Ovary (tissue), 7 donors: ENCODE measurements at regions not wholly inside any gene's neighbourhood (a gene's known extent, or its start where the extent isn't known, plus 50 kb on each side); places are given as distances from the start of the nearest gene placed in this dataset.

Experiments used
- DNase-seq, 5 donors: peaks; one replicate each; pipeline ENCODE4 v3.0.0-alpha.2; 2019 to 2020
- H3K27ac ChIP-seq, 2 donors: fragments of 200-600 bp; one replicate each; pipeline versions ENCODE4 v1.5.1 to v1.8.0; 2019 to 2022
- H3K27me3 ChIP-seq: fragments of 200-600 bp; one replicate; pipeline ENCODE4 v1.8.0; 2022
- H3K36me3 ChIP-seq: fragments of 200-600 bp; sonication (generic); one replicate; pipeline ENCODE4 v1.5.1; 2019
- H3K4me1 ChIP-seq: one replicate; pipeline ENCODE4 v1.8.1; 2013; ENCODE audit warnings: mild to moderate bottlenecking, moderate library complexity; ENCODE audit not compliant: insufficient read depth
- H3K4me3 ChIP-seq: fragments of 200-600 bp; sonication (generic); one replicate; pipeline ENCODE4 v1.5.1; 2017
- H3K9me3 ChIP-seq, 2 donors: fragments of 200-600 bp in 1 of 2; sonication (generic) in 1 of 2; one replicate each; pipeline versions ENCODE4 v1.5.1 to v1.8.1; 2013 to 2019; ENCODE audit warnings: mild to moderate bottlenecking in 1 of 2, moderate library complexity in 1 of 2
- CTCF ChIP-seq, 3 donors: fragments of 450-650 bp in 2 of 3; fragments of 200-600 bp in 1 of 3; IDR thresholded peaks; one replicate each; pipeline versions ENCODE4 v1.5.1 to v1.8.0; 2016 to 2022; ENCODE audit warnings: antibody characterized with exemption in 3 of 3, mild to moderate bottlenecking in 1 of 3
- EP300 ChIP-seq: sonication (generic); formaldehyde crosslinking; IDR thresholded peaks from one replicate; pipeline ENCODE4 v1.6.1; 2017; ENCODE audit warnings: antibody characterized with exemption
- POLR2A ChIP-seq: fragments of 450-650 bp; IDR thresholded peaks from one replicate; pipeline ENCODE4 v1.6.1; 2017; ENCODE audit warnings: antibody characterized with exemption, mild to moderate bottlenecking, moderate library complexity
- WGBS, 3 donors: extraction: QIAGEN DNeasy Blood & Tissue Kit in 1 of 3; methylation state at CpG; one replicate each; pipeline versions ENCODE4 v1.1.5 to v1.1.7; 2013 to 2017; 5-methylcytosine and 5-hydroxymethylcytosine counted together
- intact Hi-C, 4 donors: fragments of 100-400 bp; cut with DNase I; formaldehyde crosslinking; loops; one replicate each; pipeline versions ENCODE4 v1.11.0 to v1.15.1; 2022 to 2023
- donor health status: DM: no; HTN: no; CAD: no; lungs with moderate emphysema.
- donor health status: DM: no; HTN: no; CAD: no.
- donor health status: Bipolar disorder and iron deficiency.
- donor health status: DM: no; HTN: no; CAD: no.
- donor health status: DM: yes; HTN: yes; CAD: no.

- 91 to 98% (median 94%) methylated on average over 3 of the region's 3 CpGs for WGBS, 3 donors
- TF ChIP-seq EP300 (no peak), CTCF (IDR thresholded peaks at IDR 0.05) (no peak), POLR2A (no peak)
- no peaks in the 10 kb centered on the region for H3K27me3 ChIP-seq
Observed at GRCh38 chr3:106794442-106794841, 582.8 kb upstream of the CCDC54 start.

DNA sequence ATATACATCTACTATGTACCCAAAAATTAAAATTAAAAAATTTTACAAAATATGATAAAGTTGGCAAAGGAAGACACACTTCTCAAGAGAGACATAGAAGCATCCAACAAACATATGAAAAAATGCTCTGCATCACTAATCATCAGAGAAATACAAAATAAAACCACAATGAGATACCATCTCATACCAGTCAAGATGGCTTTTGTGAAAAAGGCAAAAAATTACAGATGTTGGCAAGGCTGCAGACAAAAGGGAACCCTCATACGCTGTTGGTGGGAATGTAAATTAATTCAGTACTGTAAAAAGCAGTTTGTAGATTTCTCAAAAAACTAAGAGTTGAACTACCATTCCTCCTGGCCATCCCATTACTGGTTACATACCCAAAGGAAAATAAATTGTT, 581.7 kb upstream of the CCDC54 start:
- Histone ChIP-seq H3K4me1 (no peaks in the 10 kb centered on the region), H3K4me3 (no peak overlapping the region), H3K27ac (no peak overlapping the region), H3K9me3 (no peaks in the 10 kb centered on the region), H3K36me3 (no peaks in the 10 kb centered on the region), H3K27me3 (no peaks in the 10 kb centered on the region)
- intact Hi-C loops: no loop called here
- 96 to 98% (median 98%) methylated on average over 1 of the region's 1 CpG for WGBS, 3 donors
- TF ChIP-seq POLR2A: no peak
- no peak for TF ChIP-seq EP300
- no peak for TF ChIP-seq CTCF (IDR thresholded peaks at IDR 0.05)
- no peak for DNase-seq

More at GRCh38 chr3:106794442-106794841, 582.8 kb upstream of the CCDC54 start:
- Histone ChIP-seq H3K36me3 (no peaks in the 10 kb centered on the region), H3K4me1 (no peaks in the 10 kb centered on the region), H3K4me3 (no peak overlapping the region), H3K9me3 (no peaks in the 10 kb centered on the region), H3K27ac (no peak overlapping the region)
- no peak for DNase-seq
- intact Hi-C loops: no loop called here

- Histone ChIP-seq H3K4me1 (no peaks in the 10 kb centered on the region), H3K27ac (no peak overlapping the region), H3K9me3 (no peaks in the 10 kb centered on the region), H3K4me3 (no peak overlapping the region), H3K27me3 (no peaks in the 10 kb centered on the region), H3K36me3 (no peaks in the 10 kb centered on the region)
- no peak for DNase-seq
- 97 to 99% (median 98%) methylated on average over 2 of the region's 2 CpGs for WGBS, 3 donors
- intact Hi-C loops: no loop called here
- TF ChIP-seq CTCF (IDR thresholded peaks at IDR 0.05) (no peak), POLR2A (no peak), EP300 (no peak)
Observed at GRCh38 chr3:106797461-106797860, 579.8 kb upstream of the CCDC54 start.

GRCh38 chr3:106805625-106806024, 571.6 kb upstream of the CCDC54 start:
- 88 to 100% (median 98%) methylated on average over 1 of the region's 1 CpG for WGBS, 3 donors
- Histone ChIP-seq H3K36me3 (no peaks in the 10 kb centered on the region), H3K9me3 (no peaks in the 10 kb centered on the region), H3K27ac (no peak overlapping the region), H3K4me3 (no peak overlapping the region), H3K27me3 (no peaks in the 10 kb centered on the region), H3K4me1 (peaks cover 2% of the 10 kb centered on the region)
- TF ChIP-seq CTCF (IDR thresholded peaks at IDR 0.05): no peak
- TF ChIP-seq POLR2A: no peak
- TF ChIP-seq EP300: no peak
- DNase-seq: no peak
- intact Hi-C loops: no loop called here

DNA sequence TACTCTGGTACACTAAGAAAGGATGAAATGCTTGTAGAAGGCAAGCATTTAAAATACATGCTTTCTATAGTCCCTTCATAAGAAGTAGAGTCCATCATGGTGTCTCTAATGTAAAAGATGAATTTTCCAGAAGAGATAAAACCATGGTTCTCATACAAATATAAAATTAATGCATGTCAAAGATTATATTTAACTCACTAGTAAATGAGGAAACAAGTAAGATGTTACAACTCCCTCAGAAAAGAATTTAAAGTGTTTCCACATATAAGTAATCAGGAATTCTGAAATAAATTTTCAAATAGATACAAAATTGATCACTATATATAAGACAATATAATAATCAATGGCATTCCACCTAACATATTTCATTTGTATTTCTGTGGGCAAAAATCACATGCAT, 570.3 kb upstream of the CCDC54 start:
- intact Hi-C loops: no loop called here
- Histone ChIP-seq H3K36me3 (no peaks in the 10 kb centered on the region), H3K4me1 (peaks cover 4% of the 10 kb centered on the region), H3K27ac (no peak overlapping the region), H3K27me3 (no peaks in the 10 kb centered on the region), H3K4me3 (no peak overlapping the region), H3K9me3 (no peaks in the 10 kb centered on the region)
- TF ChIP-seq CTCF (IDR thresholded peaks at IDR 0.05) (no peak), EP300 (no peak), POLR2A (no peak)
- no peak for DNase-seq
